MM.1S (cell line): ENCODE measurements at regions not wholly inside any gene's neighbourhood (a gene's known extent, or its start where the extent isn't known, plus 50 kb on each side); places are given as distances from the start of the nearest gene placed in this dataset.

ENCODE experiments used
- CTCF ChIP-seq: fragments of 300-600 bp; sonication (generic); IDR thresholded peaks from 2 replicates; pipeline ENCODE4 v1.5.1; 2016; ENCODE audit warnings: antibody characterized with exemption, low read length, mixed read lengths
- EZH2 ChIP-seq: fragments of 300-600 bp; sonication (generic); optimal IDR thresholded peaks from 2 replicates; pipeline ENCODE3; 2017; ENCODE audit warnings: low read depth, mild to moderate bottlenecking, antibody characterized with exemption, low read length, mixed read lengths
- EZH2phosphoT487 ChIP-seq: fragments of 300-600 bp; sonication (generic); IDR thresholded peaks from 2 replicates; pipeline ENCODE4 v1.6.1; 2018; ENCODE audit warnings: antibody characterized with exemption, low read length

- TF ChIP-seq EZH2phosphoT487: no peak
- no peak for TF ChIP-seq EZH2
- no peak for TF ChIP-seq CTCF
Measured at GRCh38 chr7:51456431-51457060, 139.9 kb upstream of the COBL start.
